ENCODE measurements at regions not wholly inside any gene's neighbourhood (a gene's known extent, or its start where the extent isn't known, plus 50 kb on each side); places are given as distances from the start of the nearest gene placed in this dataset.

GRCh38 chr10:55033061-55033460 lies 232.0 kb upstream of the PCDH15 start (continued):
- TF ChIP-seq CHD7 (IDR thresholded peaks at IDR 0.05; ENCODE audit: insufficient replicate concordance, low read length), result no peak
- no peak for TF ChIP-seq USF2 (IDR thresholded peaks at IDR 0.05; ENCODE audit: low read length)
- no peak for TF ChIP-seq SP1 (IDR thresholded peaks at IDR 0.05; ENCODE audit: low read depth, low read length)
- no peak for TF ChIP-seq JUND (IDR thresholded peaks at IDR 0.05; ENCODE audit: low read length)
- no peak for TF ChIP-seq KDM4A (IDR thresholded peaks at IDR 0.05; ENCODE audit: low read depth, low read length, severe bottlenecking)
- TF ChIP-seq ATF2 (IDR thresholded peaks at IDR 0.05; ENCODE audit: low read length), result no peak
- TF ChIP-seq RFX5 (IDR thresholded peaks at IDR 0.05; ENCODE audit: borderline replicate concordance, low read depth, low read length), result no peak

Data from H1 (cell line).